ENCODE measurements at regions not wholly inside any gene's neighbourhood (a gene's known extent, or its start where the extent isn't known, plus 50 kb on each side); places are given as distances from the start of the nearest gene placed in this dataset.

GRCh38 chr4:106687026-106687425, 318.4 kb upstream of the GIMD1 start:
- H3K4me1 ChIP-seq, result no peaks in the 10 kb centered on the region
- ATAC-seq, result no peak
- H3K9me3 ChIP-seq, result no peaks in the 10 kb centered on the region
- no peaks in the 10 kb centered on the region for H3K27me3 ChIP-seq
- no peaks in the 10 kb centered on the region for H3K36me3 ChIP-seq
- no peak overlapping the region for H3K27ac ChIP-seq
- H3K4me3 ChIP-seq, result no peak overlapping the region
- TF ChIP-seq CTCF (IDR thresholded peaks at IDR 0.05) (no peak), POLR2A (IDR thresholded peaks at IDR 0.05) (no peak), POLR2AphosphoS5 (IDR thresholded peaks at IDR 0.05) (no peak), EP300 (IDR thresholded peaks at IDR 0.05) (no peak)

GRCh38 chr4:106681381-106681921, 312.9 kb upstream of the GIMD1 start:
- 87 to 100% methylated on average over 2 to 3 of the region's 24 CpGs for WGBS, 2 donors (ENCODE audit: low coverage in 1 of 2)
- H3K36me3 ChIP-seq, result no peaks in the 10 kb centered on the region
- no peak for TF ChIP-seq POLR2AphosphoS5 (IDR thresholded peaks at IDR 0.05)
- no peak for TF ChIP-seq CTCF (IDR thresholded peaks at IDR 0.05)
- no peak for TF ChIP-seq POLR2A (IDR thresholded peaks at IDR 0.05)
- TF ChIP-seq EP300 (IDR thresholded peaks at IDR 0.05), result no peak
- ATAC-seq, result no peak
- no peaks in the 10 kb centered on the region for H3K9me3 ChIP-seq
- H3K27ac ChIP-seq, result no peak overlapping the region
- no peaks in the 10 kb centered on the region for H3K4me1 ChIP-seq
- no peaks in the 10 kb centered on the region for H3K27me3 ChIP-seq
- no peak overlapping the region for H3K4me3 ChIP-seq

- no peaks in the 10 kb centered on the region for H3K4me1 ChIP-seq
- WGBS, 2 donors (ENCODE audit: low coverage in 1 of 2), result 62 to 86% methylated on average over 1 of the region's 1 CpG
Measured at GRCh38 chr4:106679063-106679462, 310.5 kb upstream of the GIMD1 start.

GRCh38 chr4:106677213-106677612, 308.6 kb upstream of the GIMD1 start:
- no peaks in the 10 kb centered on the region for H3K36me3 ChIP-seq
- no peaks in the 10 kb centered on the region for H3K4me1 ChIP-seq
- ATAC-seq, result no peak
- H3K9me3 ChIP-seq, result peaks cover 0 to 6% (median 0%) of the 10 kb centered on the region in 3 donors
- no peak overlapping the region for H3K4me3 ChIP-seq
- TF ChIP-seq POLR2A (IDR thresholded peaks at IDR 0.05), result no peak
- no peak for TF ChIP-seq POLR2AphosphoS5 (IDR thresholded peaks at IDR 0.05)
- TF ChIP-seq CTCF (IDR thresholded peaks at IDR 0.05), result no peak
- TF ChIP-seq EP300 (IDR thresholded peaks at IDR 0.05), result no peak
- no peak overlapping the region for H3K27ac ChIP-seq
- no peaks in the 10 kb centered on the region for H3K27me3 ChIP-seq

More at GRCh38 chr4:106679063-106679462, 310.5 kb upstream of the GIMD1 start:
- H3K27ac ChIP-seq, result no peak overlapping the region
- H3K27me3 ChIP-seq, result no peaks in the 10 kb centered on the region
- no peaks in the 10 kb centered on the region for H3K36me3 ChIP-seq
- H3K4me3 ChIP-seq, result no peak overlapping the region
- no peak for TF ChIP-seq POLR2AphosphoS5 (IDR thresholded peaks at IDR 0.05)
- no peak for TF ChIP-seq POLR2A (IDR thresholded peaks at IDR 0.05)
- TF ChIP-seq EP300 (IDR thresholded peaks at IDR 0.05), result no peak
- no peak for TF ChIP-seq CTCF (IDR thresholded peaks at IDR 0.05)
- no peak for ATAC-seq
- H3K9me3 ChIP-seq, result peaks cover 0 to under 1% (median 0%) of the 10 kb centered on the region in 3 donors

- Histone ChIP-seq H3K4me3 (no peak overlapping the region), H3K27ac (no peak overlapping the region), H3K9me3 (peaks cover 0 to 6% (median 0%) of the 10 kb centered on the region in 3 donors), H3K27me3 (no peaks in the 10 kb centered on the region), H3K4me1 (no peaks in the 10 kb centered on the region), H3K36me3 (no peaks in the 10 kb centered on the region)
- 66 to 86% methylated on average over 3 of the region's 3 CpGs for WGBS, 2 donors (ENCODE audit: low coverage in 1 of 2)
- TF ChIP-seq EP300 (IDR thresholded peaks at IDR 0.05), result no peak
- no peak for TF ChIP-seq POLR2AphosphoS5 (IDR thresholded peaks at IDR 0.05)
- no peak for TF ChIP-seq POLR2A (IDR thresholded peaks at IDR 0.05)
- no peak for TF ChIP-seq CTCF (IDR thresholded peaks at IDR 0.05)
- ATAC-seq, result no peak
Measured at GRCh38 chr4:106676173-106676921, 307.8 kb upstream of the GIMD1 start.
